ENCODE measurements at regions not wholly inside any gene's neighbourhood (a gene's known extent, or its start where the extent isn't known, plus 50 kb on each side); places are given as distances from the start of the nearest gene placed in this dataset.

DNA sequence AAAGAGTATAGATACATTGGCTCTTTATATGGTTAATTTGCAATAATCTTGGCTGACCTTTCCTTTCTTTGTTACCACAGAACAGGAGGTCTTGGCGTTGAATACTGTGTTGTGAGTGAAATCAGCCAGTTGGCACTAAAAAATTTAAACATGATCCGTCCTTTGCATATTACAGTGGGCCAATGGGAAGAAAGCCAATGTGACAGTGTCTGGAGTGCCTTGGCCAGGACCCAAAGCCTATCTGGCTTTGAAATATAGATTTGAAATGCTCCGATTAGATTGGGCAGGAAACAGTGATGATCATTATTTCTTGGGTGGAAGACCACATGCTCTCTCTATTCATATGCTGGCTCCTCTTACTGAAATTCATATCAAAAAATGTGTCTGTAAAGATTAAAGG, 339.6 kb upstream of the ANO3 start:
- DNase-seq, result no peak

DNA sequence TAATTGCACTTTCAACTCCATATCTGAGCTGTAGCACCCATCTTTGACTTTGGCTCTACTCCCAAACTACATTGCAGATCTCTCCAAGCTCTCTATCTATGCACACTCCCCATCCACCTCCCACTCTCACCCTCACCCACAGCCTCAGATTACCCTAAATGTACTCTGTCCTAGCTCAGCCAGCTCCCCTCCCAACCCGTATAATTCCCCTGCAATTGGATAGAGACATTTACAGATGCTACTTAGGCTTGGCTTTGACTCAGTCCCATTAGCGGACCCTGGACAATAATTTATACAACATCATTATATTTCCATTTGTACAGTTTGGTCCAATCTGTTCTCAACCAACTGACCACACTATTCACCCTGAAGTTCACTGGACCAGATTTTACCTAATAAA, 338.9 kb upstream of the ANO3 start:
- DNase-seq, result no peak

DNA sequence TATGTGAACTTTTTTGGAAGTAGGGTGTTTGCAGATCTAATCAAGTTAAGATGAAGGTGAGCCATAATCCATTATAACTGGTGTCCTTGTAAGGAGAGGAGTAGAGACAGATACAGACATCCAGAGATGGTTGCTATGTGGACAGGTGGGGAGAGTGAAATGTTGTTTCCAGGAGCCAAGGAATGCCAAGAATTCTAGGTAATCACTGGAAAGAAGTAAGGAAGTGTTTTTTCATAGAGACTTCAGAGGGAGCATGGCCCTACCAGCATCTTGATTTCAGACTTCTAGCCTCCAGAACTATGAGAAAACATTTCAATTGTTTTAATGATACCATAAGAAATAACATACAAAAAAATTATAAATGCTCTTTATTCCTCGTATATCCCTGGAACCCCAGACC, 320.5 kb upstream of the ANO3 start:
- no peak for DNase-seq

DNA sequence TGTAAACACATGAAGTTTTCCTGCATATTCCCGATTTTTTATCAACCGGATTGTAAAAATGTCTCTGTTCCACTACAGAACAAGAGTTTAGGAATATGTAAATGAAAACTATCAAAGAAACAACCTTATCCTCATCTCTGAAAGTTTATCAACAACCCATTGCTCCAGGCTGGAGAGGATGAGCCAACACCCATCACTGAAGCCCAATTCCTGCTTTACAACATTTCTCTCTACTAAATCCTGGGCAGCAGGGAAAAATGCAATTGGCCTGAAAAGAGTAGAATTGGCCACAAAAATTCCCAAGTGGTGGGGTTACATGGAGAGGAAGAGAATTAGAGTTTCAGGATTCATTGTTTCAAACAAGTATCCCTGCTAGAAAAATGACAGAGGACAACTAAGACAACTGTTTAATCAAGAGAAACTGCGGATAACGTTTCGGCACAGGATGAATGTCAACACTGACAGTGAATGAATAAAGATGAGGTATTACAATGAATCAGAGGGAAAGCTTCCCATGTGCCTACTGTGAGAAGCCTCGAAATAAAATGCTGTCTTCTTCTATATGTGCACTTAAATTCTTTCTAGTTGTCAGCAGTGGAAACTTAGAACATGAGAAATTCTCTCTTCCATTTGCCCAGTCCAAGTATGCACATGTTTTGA, 317.3 kb upstream of the ANO3 start:
- DNase-seq, result no peak

DNA sequence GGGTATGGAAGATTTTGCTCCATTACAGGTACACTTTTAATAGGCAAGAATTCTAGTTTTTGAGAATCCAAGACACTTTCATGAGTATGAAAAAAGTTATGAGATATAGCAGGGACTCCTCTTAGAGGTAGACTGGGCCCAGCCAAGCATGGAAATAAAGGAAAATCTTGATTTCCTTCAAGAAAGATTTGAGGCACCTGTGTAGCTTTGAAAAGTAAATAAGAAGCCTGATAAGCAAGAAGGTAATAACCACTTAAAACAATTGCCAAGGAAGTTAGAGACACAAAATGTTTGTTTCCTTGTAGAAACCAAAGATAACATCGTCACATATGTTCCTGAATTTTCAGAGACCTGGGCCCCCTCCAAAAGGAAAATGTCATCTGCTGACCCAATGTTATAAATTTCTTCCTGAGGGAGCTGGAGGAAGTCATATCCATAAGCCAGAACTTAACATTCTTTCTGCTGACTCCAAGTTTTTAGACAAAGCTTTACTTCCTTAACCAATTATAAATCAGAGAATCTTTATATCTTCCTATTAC, 314.5 kb upstream of the ANO3 start:
- DNase-seq, result no peak

DNA sequence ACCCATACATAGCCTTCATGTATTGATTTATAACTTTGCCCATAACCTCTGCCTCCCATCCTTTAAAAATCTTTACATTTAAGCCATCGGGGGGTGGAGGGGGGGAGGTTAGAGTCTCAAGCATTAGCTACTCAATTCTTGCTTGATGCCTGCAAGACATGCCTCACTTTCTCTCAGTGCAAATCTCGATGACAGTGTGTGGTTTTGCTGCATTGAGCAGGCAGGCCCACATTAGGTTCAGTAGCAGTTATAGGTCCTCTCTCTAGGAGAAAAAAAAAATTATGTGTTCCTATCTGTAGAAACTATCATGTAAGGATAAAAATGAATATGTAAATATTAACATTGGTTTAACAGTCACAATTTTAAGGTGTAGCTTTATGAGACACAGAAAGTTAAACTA, 314.0 kb upstream of the ANO3 start:
- DNase-seq, result no peak

DNA sequence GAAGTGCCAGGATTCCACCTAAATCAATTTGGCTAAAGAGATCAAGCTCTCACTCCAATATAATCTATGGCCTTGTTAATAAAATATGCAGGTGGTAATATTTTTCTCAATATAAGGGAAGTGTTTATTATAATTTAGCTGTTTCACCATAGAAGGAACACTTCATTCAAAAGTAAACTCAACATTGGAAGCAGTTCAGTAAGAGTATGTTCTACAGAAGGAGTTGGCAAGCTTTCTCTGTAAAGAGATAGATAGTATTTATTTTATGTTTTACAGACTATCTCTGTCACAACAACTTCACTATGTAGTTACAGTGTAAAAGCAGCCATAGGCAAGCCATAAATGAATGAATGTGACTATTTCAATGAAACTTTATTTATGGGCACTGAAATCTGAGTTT, 313.6 kb upstream of the ANO3 start:
- DNase-seq, result no peak

DNA sequence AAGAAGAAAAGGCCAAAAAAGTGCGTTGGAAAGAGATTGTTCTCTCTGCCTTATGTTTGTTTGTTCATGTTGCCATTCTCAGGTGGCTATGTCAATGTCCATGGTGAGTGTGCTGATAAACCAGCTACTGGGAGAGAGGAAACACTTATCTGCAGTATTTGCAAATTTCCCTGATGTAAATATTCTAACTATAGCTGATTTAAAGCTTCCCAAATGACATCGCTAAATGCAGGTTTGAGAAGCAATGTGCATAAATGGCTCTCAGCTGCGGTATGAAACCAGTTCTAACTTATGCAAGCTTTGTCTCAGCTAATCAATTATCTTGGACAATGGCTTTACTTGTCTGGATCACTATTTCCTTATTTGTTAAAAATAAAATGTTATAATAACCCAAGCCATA, 312.5 kb upstream of the ANO3 start:
- no peak for DNase-seq

DNA sequence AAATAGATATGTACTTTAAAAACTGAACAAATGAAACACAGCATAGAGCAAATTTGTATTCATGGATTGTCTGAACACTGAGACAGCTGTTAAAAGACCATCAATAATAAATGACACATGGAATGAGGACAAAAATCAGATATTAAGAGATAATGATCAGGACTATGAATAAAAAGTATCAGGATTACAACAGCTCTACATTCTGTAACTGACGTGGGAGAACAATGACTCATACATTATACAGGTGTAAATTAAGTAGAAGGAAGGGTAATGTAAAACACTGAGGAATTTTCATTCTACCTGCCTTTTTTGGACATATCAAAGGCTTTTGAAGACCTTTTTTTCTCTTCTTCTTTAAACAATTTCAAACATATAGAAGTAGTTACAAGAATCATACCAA, 310.9 kb upstream of the ANO3 start:
- no peak for DNase-seq

DNA sequence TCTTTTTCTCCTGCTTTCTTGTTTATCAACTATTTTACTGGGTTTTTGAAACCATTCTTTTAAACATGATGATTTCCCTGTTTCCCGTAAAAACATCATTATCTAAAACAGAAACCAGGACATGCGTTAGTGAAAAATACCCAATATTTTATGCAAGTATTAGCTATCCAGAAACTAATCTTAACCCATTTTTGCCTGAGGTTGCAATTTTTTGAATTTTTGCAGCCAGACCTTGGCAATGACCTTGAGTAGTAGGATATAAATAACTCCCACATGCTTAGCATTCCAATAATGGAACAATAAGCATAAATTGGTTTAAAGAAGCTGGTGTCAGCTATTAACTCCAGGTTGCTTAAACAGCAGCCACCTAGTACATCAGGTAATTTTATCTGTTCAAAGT, 308.9 kb upstream of the ANO3 start:
- no peak for DNase-seq

DNA sequence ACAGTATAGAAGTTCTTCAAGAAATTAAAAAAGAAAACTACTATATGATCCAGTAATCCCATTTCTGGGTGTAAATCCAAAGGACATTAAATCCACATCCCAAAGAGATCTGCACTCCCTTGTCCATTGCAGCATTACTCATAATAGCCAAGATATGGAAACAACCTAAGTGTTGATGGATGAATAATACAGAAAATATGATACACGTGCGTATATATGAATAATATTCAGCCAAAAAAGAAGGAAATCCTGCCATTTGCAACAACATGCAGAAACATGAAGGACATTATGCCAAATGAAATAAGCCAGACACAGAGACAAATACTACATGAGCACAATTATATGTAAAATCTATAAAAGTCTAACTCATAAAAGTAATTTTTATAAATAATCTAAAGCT, 306.3 kb upstream of the ANO3 start:
- no peak for DNase-seq

DNA sequence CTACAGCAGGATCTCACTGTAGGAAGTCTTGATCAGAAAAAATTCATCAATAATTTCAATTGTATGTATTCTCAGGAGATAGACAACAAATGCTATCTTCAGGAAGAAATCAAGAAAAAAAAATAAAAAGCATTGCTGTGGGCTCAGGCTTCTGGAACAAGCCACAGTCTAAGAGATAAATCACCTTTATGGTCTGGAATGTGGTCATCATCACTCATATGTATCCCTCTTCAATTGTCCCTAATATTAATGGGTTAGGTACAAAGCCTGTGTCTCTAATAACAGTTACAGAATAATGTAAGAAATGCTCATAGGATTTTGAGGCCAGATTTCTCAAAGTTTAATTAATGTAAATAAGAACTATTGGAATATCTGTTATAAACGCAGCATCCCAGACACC, 305.9 kb upstream of the ANO3 start:
- no peak for DNase-seq

DNA sequence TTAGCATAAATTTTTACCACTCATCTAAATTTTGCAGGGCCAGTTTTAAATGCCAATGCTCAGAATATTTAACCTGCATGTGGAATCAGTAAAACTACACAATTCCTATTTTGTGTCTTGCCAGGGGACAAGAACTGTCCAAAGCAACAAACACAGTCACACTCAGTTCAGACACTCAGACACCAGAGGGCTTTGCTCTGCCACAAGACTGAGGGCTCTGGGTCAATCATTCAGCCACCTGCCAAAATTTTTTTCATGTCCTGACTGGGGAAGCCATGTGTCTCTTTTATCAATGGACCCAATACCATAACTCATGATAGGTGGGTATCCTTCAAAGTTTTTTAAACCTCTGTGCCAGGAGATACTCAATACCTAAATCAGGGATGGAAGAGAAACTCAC, 304.0 kb upstream of the ANO3 start:
- DNase-seq, result no peak

DNA sequence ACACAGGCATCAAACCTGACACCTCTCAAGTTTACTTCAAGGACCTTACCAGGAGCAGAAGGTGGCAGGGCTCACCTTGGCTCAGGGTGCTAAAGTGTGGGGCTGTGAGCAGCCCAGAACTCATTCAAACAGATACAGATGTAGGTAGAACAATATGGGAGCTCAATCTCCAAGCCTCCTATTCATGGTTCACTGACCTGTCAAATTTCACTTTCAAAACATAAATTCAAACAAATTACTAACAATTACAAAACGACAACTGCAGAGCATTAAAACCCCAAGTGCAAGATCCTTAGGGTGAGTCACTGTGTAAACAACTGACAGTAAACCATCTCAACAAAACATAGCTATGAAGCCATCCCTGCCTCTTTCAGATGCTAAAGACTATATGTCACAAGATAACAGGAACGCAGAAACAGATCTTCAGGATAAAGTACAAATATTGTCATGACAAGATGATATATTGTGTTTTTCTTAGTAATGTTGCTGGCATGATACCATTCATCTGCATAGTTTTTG, 303.5 kb upstream of the ANO3 start:
- no peak for DNase-seq

DNA sequence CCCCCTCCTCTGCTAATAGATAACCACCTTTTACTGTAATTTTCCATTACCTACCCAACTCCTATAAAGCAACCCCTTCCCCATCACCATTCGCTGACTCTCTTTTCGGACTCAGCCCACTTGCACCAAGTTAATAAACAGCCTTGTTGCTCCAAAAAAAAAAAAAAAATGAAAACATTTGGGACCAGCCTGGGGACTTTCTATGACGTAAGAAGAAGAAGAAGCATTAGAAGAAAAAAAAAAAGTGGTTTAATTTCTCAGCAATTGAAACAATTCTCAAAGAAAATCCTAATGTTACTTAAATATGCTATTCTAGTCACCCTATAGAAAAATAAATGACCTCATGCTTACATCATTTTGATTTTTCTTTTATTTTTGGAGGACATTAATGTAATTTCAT, 301.5 kb upstream of the ANO3 start:
- no peak for DNase-seq

DNA sequence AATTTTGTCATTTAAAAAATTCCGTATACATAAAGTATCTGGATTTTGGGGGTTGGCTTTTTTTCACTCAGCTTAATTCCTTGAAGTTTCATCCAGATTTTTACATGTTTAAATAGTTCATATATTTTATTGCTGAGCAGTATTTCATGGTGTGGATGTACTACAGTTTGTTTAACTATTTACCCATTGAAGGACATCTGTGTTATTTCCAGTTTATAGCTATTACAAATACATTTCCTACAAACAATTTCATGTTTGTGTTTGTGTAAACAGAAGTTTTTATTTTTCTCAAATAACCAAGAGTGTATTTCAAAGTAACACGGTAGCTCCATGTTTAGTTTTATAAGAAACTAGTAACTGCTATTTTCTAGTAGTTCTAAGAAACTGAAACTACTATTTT, 299.7 kb upstream of the ANO3 start:
- DNase-seq, result no peak

DNA sequence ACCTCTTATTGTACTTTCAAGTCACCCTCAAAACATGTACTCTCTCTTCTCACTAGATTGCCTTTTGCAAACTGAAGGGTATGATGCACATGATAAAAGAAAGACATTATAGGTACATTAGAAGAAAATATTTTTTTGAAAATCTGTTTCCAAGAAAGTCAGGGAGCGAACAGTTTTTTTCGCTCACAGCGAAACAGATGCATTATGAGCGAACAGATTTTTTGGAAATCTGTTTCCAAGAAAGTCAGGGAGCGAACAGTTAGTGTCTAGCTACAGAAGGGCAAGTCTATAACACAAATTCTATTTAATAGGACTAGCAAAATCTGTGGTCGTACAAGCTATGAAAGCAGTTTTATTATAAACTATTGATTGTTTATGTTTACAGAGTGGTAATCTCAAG, 296.2 kb upstream of the ANO3 start:
- DNase-seq, result no peak

DNA sequence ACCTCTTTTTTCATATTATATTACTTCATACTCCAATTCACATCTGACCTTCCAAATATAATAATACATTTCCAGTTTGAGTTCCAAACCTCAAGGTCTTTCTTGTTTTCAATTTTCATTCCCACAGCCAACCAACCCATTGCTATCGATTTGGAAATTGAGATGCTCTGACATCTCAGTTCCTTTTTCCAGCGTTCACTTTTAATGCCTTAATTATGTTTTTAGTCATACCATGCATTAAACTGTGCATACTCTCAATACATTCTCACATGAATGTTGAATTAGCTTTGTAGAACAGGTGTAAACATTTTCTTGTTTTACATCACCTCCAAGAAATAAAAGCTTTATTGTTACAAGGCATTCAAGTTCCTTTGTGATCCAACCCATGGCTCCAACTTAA, 294.2 kb upstream of the ANO3 start:
- DNase-seq, result no peak

DNA sequence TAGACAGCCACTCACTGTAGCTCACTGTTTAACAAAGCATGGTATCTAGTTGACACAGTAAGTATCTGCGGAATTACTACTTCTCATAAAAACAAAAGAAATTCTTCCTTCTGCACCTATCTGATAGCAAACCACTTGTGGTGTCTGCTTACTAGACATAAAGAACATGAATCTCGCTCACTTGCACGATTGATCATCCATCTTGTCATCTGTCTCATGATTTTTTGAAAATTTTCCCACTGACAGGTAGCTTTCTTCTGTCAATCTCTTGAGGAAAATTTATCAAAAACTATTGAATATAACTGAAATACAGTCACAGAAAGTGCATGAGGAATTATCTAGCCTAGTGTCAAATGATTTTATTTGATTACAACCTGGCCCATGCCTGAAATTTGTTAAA, 291.6 kb upstream of the ANO3 start:
- no peak for DNase-seq

DNA sequence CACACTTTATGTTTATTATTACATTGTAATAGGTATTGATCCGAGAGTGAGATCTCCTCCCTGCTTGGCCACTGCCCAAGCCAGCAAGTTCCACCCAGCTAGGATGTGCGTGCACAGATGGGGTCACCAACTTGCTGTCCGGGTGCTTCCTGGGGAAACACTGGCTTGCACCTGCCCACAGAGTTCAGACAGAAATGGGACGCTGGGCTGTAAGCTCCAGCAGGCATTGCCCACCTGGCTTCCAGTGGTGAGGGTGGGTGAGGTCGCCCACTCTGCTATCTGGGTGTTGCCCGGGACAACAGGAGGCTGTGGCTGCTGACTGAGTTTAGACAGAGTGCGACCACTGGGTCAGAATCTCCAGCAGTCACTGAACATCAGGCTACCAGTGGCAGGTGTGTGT, 289.8 kb upstream of the ANO3 start:
- no peak for DNase-seq

DNA sequence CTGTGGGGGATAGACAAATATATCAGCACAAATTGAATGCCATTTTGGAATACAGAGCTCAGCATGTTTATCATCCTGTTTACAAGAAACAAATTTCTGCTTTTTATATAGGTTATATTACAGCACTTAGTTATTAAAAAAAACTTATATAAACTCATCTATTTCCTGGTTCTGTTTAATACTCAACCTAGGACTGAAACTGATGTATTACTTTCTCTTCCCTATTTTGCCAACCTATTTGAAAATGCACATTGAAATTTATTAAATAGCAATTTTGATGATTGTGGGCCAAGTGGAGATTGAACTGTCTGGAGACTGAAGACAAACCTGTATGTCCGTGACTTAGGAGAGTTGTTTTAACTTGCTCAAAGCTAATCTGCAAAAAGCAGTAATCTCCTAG, 288.3 kb upstream of the ANO3 start:
- DNase-seq, result no peak

DNA sequence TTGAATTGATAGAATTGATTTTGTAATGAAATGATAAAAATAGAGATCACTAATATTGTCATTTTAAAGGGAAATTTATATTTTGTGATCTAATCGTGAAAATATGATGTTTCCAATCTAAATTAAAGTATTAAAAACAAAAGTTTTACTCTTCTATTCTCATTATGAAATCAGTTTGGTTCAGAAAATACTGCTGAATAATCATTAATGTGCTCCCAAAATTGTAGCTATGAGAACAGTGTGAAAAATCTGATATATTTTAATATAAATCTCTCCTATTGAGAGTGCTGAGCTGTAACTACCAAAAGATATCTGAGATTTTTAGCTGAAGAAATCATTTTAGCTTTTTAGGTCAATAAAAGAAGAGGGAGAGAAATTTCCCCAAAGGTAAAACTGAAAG, 287.5 kb upstream of the ANO3 start:
- DNase-seq, result no peak

DNA sequence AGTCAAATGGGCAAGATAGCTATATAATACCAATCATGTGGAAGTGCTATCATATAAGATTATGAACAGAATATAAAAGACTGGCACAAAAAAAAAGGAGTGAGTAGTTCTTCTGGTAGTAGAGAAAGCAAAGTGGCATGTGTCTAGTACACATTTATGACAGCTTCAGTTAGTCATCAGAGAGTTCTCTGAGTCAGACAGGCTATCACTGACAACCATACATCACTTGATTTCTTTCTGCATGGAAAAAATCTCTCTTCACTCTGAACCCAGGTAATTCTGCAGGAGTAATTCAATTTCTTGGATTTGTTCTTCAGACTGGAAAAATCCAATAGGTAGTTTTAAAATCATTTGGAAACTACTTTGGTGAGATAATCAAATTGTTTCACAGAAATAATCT, 286.8 kb upstream of the ANO3 start:
- no peak for DNase-seq

DNA sequence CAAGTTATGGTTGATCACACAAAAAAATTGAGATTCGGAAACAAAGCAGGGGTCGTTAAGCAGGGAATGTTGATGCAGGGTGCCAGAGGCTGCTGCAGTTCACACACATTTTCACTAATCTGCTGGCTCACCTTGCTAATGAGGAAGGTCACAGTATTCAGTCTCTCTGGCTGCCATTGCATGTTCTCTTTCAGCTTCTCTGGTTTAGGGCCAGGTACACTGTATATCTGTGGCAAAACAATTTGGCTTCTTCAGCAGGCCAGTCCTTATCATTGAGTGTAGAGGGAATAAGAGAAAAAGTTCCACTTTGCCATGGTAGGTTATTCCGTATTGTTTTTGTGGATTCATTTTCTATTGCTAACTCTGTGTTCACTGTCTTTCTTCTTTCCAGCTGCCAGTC, 283.7 kb upstream of the ANO3 start:
- DNase-seq, result no peak

DNA sequence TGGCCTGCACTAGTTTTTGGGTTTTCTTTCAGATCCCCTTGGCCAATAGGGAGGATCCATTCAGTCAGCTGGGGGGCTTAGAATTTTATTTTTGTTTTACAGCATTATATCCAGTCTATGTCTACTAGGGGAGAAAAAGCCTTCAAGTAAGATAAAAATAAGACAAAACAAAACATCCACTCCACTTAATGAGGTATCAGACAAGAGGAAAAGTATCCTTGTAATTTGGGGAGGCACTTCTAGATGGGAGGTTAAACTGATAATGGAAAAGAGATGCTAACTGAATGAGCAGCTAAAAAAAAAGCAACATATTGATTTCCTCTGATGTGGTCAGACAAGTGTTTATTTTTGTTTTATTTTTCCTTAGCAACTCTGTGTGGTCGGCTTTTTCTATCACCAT, 278.0 kb upstream of the ANO3 start:
- DNase-seq, result no peak
